Uterus (tissue), 3 donors: ENCODE measurements at regions not wholly inside any gene's neighbourhood (a gene's known extent, or its start where the extent isn't known, plus 50 kb on each side); places are given as distances from the start of the nearest gene placed in this dataset.

Experiments used
- DNase-seq, 2 donors: peaks; one replicate each; pipeline ENCODE4 v3.0.0-alpha.2; 2019 to 2020
- H3K27ac ChIP-seq, 2 donors: fragments of 200-600 bp; sonication (generic); 1 replicate in 1 of 2; 2 replicates in 1 of 2; pipeline ENCODE4 v1.5.1; 2016 to 2018
- H3K27me3 ChIP-seq, 2 donors: fragments of 200-600 bp; sonication (generic); one replicate each; pipeline ENCODE4 v1.5.1; 2018 to 2019; ENCODE audit warnings: control low read depth in 1 of 2
- H3K36me3 ChIP-seq, 2 donors: fragments of 200-600 bp; sonication (generic); one replicate each; pipeline ENCODE4 v1.5.1; 2019; ENCODE audit warnings: control low read depth in 1 of 2
- H3K4me1 ChIP-seq, 2 donors: fragments of 200-600 bp; sonication (generic); one replicate each; pipeline ENCODE4 v1.5.1; 2018 to 2019; ENCODE audit warnings: control low read depth in 1 of 2
- H3K4me3 ChIP-seq, 2 donors: fragments of 200-600 bp; sonication (generic); 1 replicate in 1 of 2; 2 replicates in 1 of 2; pipeline ENCODE4 v1.5.1; 2018 to 2019; ENCODE audit warnings: mild to moderate bottlenecking in 1 of 2
- H3K9me3 ChIP-seq, 2 donors: fragments of 200-600 bp; sonication (generic); one replicate each; pipeline ENCODE4 v1.5.1; 2019; ENCODE audit warnings: control low read depth in 1 of 2
- POLR2A ChIP-seq, 2 donors: fragments of 450-650 bp; IDR thresholded peaks; one replicate each; pipeline ENCODE4 v1.6.1; 2016; ENCODE audit warnings: antibody characterized with exemption in 2 of 2, mild to moderate bottlenecking in 1 of 2, moderate library complexity in 1 of 2
- intact Hi-C: fragments of 100-400 bp; cut with DNase I; formaldehyde crosslinking; loops from one replicate; pipeline ENCODE4 v1.15.1; 2023; ENCODE audit warnings: low total_unique reads
- TF ChIP-seq, protein P1 (sequence below), 4 experiments: fragments of 200-600 bp in 2 of 4; fragments of 450-650 bp in 2 of 4; sonication (generic) in 2 of 4; IDR thresholded peaks; one replicate each; pipeline ENCODE4 v1.5.1; 2016 to 2019; ENCODE audit warnings: antibody characterized with exemption in 4 of 4, mild to moderate bottlenecking in 2 of 4, moderate library complexity in 1 of 4
- donor health status: DM: yes; HTN: yes; CAD: no.

DNA sequence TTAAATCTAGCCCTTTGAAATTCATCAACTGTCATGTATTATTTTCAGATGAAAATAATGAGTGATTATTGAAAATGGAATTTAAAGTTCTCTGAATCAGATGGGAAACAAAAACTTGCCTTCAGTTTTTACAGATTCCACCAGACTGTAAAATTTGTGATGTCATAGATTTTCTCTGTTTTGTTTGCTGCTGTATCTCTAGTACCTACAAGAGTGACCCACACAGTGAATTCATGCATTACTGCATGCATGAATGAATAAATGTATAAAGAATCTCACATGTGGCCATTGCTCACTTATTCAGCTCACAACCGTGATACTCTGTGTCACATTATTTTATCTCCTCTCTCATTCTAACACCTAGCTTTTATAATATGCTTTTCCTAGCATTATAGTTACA, 532.2 kb upstream of the AGA start:
- no peaks in the 10 kb centered on the region for H3K9me3 ChIP-seq
- intact Hi-C loops, result no loop called here
- no peaks in the 10 kb centered on the region for H3K27me3 ChIP-seq
- no peaks in the 10 kb centered on the region for H3K36me3 ChIP-seq
- no peak overlapping the region for H3K27ac ChIP-seq
- H3K4me1 ChIP-seq, result no peaks in the 10 kb centered on the region
- TF ChIP-seq POLR2A (IDR thresholded peaks at IDR 0.05), result no peak
- TF ChIP-seq, protein P1, sequence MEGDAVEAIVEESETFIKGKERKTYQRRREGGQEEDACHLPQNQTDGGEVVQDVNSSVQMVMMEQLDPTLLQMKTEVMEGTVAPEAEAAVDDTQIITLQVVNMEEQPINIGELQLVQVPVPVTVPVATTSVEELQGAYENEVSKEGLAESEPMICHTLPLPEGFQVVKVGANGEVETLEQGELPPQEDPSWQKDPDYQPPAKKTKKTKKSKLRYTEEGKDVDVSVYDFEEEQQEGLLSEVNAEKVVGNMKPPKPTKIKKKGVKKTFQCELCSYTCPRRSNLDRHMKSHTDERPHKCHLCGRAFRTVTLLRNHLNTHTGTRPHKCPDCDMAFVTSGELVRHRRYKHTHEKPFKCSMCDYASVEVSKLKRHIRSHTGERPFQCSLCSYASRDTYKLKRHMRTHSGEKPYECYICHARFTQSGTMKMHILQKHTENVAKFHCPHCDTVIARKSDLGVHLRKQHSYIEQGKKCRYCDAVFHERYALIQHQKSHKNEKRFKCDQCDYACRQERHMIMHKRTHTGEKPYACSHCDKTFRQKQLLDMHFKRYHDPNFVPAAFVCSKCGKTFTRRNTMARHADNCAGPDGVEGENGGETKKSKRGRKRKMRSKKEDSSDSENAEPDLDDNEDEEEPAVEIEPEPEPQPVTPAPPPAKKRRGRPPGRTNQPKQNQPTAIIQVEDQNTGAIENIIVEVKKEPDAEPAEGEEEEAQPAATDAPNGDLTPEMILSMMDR (IDR thresholded peaks at IDR 0.05), result no peak
- DNase-seq, result no peak
- no peak overlapping the region for H3K4me3 ChIP-seq

DNA sequence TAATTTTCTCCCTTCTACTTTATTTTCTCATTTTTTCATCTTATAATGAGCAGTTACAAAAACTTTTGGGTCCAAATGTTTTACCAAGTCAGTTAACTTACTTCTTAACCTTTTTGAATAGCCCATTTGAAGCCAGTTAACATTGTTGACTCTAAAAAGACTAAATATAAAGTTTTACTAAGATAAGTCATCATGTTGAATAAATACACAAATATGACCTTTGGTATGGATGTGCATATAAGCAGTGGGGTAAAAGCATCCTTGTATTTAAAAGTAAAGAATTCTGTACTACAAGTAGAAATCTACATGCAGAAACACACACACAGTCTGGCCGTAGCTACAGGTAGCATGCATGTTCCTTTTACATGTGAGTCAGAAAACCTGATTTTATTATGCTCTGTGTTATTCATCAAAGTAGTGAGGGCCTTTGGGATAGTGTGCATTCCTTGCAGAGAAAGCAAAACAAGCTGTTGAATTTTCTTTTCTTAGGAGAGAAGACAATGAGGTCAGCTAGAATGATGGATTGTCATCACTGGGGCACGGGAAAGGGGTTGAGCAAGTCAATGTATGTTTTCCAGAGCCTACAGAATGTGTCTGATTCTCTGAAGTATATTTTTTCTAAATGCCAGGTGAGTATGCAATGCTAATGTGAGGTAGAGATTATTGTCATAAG, 533.2 kb upstream of the AGA start:
- Histone ChIP-seq H3K27ac (no peak overlapping the region), H3K27me3 (no peaks in the 10 kb centered on the region), H3K4me1 (no peaks in the 10 kb centered on the region), H3K9me3 (no peaks in the 10 kb centered on the region), H3K36me3 (no peaks in the 10 kb centered on the region), H3K4me3 (no peak overlapping the region)
- no peak for DNase-seq
- TF ChIP-seq POLR2A (IDR thresholded peaks at IDR 0.05), result no peak
- TF ChIP-seq, protein P1 (IDR thresholded peaks at IDR 0.05), result no peak
- intact Hi-C loops, result no loop called here

DNA sequence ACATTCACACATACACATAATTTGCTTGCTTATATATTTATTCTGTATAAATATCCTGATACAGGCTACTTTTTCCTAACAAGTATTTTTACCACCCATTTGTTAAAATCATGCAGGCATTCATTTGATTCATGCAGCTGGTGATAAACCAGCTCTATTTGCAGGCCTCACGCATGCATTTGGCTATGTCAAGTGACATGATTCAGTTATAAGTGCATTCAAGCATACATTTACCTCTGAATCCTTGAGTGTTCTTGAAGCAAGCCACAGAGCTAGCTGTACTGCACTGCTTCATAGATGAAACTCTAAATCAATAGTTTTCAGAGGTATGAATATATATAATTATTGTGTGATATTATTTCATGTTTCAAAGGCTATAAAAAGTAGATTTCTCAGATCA, 544.0 kb upstream of the AGA start:
- no peak for TF ChIP-seq POLR2A (IDR thresholded peaks at IDR 0.05)
- TF ChIP-seq, protein P1 (IDR thresholded peaks at IDR 0.05), result no peak
- no peak for DNase-seq

DNA sequence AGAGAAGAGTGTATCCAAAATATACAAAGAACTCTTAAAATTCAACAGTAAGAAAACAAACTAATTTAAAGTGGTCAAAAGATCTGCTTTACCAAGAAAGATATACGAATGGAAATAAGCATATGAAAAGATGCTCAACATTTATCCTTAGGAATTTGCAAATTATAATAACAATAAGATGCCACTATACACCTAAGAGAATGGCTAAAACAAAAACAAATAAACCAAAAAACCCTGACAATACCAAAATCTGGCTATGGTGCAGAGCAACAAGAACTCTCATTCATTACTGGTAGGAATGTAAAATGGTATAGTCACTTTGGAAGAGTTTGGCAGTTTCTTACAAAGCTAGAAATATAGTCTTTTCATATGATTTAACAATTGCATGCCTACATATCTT, 545.7 kb upstream of the AGA start:
- Histone ChIP-seq H3K4me3 (no peak overlapping the region), H3K27me3 (no peaks in the 10 kb centered on the region), H3K4me1 (no peaks in the 10 kb centered on the region), H3K36me3 (no peaks in the 10 kb centered on the region), H3K9me3 (no peaks in the 10 kb centered on the region), H3K27ac (no peak overlapping the region)
- intact Hi-C loops, result no loop called here
- DNase-seq, result no peak
- TF ChIP-seq, protein P1 (IDR thresholded peaks at IDR 0.05), result no peak
- no peak for TF ChIP-seq POLR2A (IDR thresholded peaks at IDR 0.05)

More for the DNA sequence above, 544.0 kb upstream of the AGA start:
- Histone ChIP-seq H3K27me3 (no peaks in the 10 kb centered on the region), H3K27ac (no peak overlapping the region), H3K36me3 (no peaks in the 10 kb centered on the region), H3K4me3 (no peak overlapping the region), H3K4me1 (no peaks in the 10 kb centered on the region), H3K9me3 (no peaks in the 10 kb centered on the region)
- intact Hi-C loops, result no loop called here

DNA sequence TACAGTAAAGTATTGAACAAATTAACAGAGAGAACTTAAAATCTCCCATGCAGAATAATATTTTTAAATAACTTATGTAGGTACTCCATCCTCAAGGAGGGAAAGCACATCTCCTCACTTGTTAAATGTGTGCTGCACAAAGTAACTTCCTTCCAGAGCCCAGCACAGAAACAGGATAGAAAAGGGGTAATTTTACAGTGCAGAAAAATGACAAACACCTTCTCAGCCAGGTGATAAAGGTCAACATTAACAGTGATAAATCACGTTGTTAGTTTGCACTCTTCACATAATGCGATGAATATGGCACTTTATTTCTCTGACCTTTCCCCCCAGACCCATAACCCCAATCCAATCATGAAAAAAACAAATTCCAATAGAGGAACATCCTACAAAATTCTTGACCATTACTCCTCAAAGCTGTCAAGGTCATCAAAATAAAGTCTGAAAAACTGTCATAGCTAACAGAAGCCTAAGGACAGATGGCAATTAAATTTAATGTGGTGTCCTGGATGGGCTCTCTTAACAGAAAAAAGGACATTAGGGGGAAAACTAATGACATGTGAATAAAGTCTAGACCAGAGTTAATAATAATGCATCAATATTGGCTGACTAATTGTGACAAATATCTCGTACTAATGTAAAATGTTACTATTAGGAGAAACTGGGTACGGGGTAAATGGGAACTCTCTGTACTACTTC, 547.4 kb upstream of the AGA start:
- Histone ChIP-seq H3K36me3 (no peaks in the 10 kb centered on the region), H3K27me3 (no peaks in the 10 kb centered on the region), H3K4me1 (no peaks in the 10 kb centered on the region), H3K4me3 (no peak overlapping the region), H3K9me3 (no peaks in the 10 kb centered on the region), H3K27ac (no peak overlapping the region)
- TF ChIP-seq, protein P1 (IDR thresholded peaks at IDR 0.05), result no peak
- TF ChIP-seq POLR2A (IDR thresholded peaks at IDR 0.05), result no peak
- DNase-seq, result no peak
- intact Hi-C loops, result no loop called here
